ENCODE measurements at regions not wholly inside any gene's neighbourhood (a gene's known extent, or its start where the extent isn't known, plus 50 kb on each side); places are given as distances from the start of the nearest gene placed in this dataset.

DNA sequence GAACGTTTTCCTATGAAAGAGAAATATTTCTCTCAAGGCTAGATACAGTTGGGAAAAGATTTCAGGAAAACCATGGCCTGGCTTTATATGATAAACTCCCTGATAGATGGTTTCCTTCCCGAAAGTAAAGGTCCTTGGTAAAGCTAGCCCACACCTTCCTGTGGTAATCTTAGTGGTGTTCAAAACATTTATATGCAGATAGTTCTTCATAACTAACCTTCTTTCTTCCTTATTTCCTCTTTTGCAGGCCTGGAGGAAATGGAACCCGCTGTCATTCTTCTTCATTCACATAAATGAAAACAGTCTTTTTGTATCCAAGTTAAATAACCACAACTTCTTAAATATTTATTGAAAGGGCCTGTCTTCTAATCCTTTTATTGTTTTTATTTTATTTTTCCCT is 474.0 kb upstream of the ACTBL2 start:
- TF ChIP-seq, protein P1, sequence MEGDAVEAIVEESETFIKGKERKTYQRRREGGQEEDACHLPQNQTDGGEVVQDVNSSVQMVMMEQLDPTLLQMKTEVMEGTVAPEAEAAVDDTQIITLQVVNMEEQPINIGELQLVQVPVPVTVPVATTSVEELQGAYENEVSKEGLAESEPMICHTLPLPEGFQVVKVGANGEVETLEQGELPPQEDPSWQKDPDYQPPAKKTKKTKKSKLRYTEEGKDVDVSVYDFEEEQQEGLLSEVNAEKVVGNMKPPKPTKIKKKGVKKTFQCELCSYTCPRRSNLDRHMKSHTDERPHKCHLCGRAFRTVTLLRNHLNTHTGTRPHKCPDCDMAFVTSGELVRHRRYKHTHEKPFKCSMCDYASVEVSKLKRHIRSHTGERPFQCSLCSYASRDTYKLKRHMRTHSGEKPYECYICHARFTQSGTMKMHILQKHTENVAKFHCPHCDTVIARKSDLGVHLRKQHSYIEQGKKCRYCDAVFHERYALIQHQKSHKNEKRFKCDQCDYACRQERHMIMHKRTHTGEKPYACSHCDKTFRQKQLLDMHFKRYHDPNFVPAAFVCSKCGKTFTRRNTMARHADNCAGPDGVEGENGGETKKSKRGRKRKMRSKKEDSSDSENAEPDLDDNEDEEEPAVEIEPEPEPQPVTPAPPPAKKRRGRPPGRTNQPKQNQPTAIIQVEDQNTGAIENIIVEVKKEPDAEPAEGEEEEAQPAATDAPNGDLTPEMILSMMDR (IDR thresholded peaks at IDR 0.05) = no peak
- no peak for TF ChIP-seq POLR2A (IDR thresholded peaks at IDR 0.05)
